ENCODE measurements at regions not wholly inside any gene's neighbourhood (a gene's known extent, or its start where the extent isn't known, plus 50 kb on each side); places are given as distances from the start of the nearest gene placed in this dataset.

GRCh38 chrX:4682636-4683035, 969.2 kb upstream of the PRKX start (continued):
- no peak for TF ChIP-seq TP53 (CRISPR knock-in tag; IDR thresholded peaks at IDR 0.05)
- no peak for TF ChIP-seq CBX8 (IDR thresholded peaks at IDR 0.05)

GRCh38 chrX:4675686-4676300, 962.3 kb upstream of the PRKX start:
- FAIRE-seq (no peak), DNase-seq (ENCODE audit: low read depth in 1 of 2, low spot score in 1 of 2) (no peak), ATAC-seq (no peak)
- H3K4me2 ChIP-seq: no peak overlapping the region
- 23% methylated on average over 4 of the region's 4 CpGs for WGBS (ENCODE audit: missing lambda C conversion rate)
- no peak overlapping the region for H3K27ac ChIP-seq
- no peaks in the 10 kb centered on the region for H3K4me1 ChIP-seq
- TF ChIP-seq KDM5A (IDR thresholded peaks at IDR 0.05) (no peak), RCOR1 (IDR thresholded peaks at IDR 0.05; ENCODE audit: low read depth, low read length) (no peak), RNF2 (IDR thresholded peaks at IDR 0.05; ENCODE audit: borderline replicate concordance, low read depth) (no peak)
- ChIA-PET POLR2A (no interaction called here), CTCF (no interaction called here)
- H3K9me3 ChIP-seq: no peaks in the 10 kb centered on the region
- no peak overlapping the region for H3K4me3 ChIP-seq

DNA sequence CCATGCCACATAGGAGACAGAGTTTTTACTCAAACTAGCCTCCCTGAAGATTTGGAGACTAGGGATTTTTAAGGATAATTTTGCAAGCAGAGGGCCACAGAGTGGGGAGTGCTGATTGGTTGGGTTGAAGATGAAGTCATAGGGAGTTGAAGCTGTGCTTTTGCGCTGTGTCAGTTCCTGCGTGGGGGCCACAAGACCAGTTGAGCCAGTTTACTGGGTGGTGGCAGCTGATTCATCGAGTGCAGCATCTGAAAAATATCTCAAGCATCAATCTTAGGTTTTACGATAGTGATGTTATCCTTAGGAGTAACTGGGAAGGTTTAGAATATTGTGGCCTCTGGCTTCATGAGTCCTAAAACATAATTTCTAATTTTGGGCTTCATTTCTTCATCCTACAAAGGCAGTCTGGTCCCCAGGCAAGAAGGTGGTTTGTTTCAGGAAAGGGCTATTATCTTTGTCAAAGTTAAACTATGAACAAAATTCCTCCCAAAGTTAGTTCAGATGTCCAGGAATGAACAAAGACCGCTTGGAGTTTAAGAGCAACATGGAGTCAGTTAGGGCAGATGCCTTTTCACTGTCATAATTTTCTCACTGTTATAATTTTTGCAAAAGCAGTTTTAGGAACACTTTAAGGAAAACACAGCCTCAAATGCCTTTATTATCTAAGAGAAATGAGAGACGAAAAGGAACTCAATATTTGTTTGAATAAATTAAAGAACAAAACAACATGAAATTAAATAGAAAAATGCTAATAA, 960.8 kb upstream of the PRKX start:
- 0 out of 3 replicates have a peak, but pooled peaks cover 5% of the 10 kb centered on the region for H3K4me1 ChIP-seq

More for the DNA sequence above, 960.8 kb upstream of the PRKX start:
- DNase-seq (ENCODE audit: low read depth in 1 of 2, low spot score in 1 of 2): no peak
- ATAC-seq: no peak
- WGBS (ENCODE audit: missing lambda C conversion rate): 65% methylated on average over 6 of the region's 6 CpGs
- TF ChIP-seq REST (IDR thresholded peaks at IDR 0.05): no peak
- TF ChIP-seq FOSB (CRISPR knock-in tag; IDR thresholded peaks at IDR 0.05): no peak
- TF ChIP-seq, protein P1, sequence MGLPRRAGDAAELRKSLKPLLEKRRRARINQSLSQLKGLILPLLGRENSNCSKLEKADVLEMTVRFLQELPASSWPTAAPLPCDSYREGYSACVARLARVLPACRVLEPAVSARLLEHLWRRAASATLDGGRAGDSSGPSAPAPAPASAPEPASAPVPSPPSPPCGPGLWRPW (IDR thresholded peaks at IDR 0.05): no peak
- no peak for TF ChIP-seq MAZ (IDR thresholded peaks at IDR 0.05; ENCODE audit: borderline replicate concordance, low read depth, low read length)
- TF ChIP-seq NR3C1 (IDR thresholded peaks at IDR 0.05): no peak
- no peak for TF ChIP-seq GATA3 (IDR thresholded peaks at IDR 0.05; ENCODE audit: borderline replicate concordance)
- TF ChIP-seq, protein P2, sequence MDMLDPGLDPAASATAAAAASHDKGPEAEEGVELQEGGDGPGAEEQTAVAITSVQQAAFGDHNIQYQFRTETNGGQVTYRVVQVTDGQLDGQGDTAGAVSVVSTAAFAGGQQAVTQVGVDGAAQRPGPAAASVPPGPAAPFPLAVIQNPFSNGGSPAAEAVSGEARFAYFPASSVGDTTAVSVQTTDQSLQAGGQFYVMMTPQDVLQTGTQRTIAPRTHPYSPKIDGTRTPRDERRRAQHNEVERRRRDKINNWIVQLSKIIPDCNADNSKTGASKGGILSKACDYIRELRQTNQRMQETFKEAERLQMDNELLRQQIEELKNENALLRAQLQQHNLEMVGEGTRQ (IDR thresholded peaks at IDR 0.05): no peak
- no peak for TF ChIP-seq ZSCAN20 (CRISPR knock-in tag; IDR thresholded peaks at IDR 0.05)
- no peak for TF ChIP-seq CTCF (IDR thresholded peaks at IDR 0.05)
- TF ChIP-seq FOSL2 (IDR thresholded peaks at IDR 0.05): no peak
- no peak for TF ChIP-seq FOSL2 (CRISPR knock-in tag; IDR thresholded peaks at IDR 0.05)
- TF ChIP-seq HDAC2 (IDR thresholded peaks at IDR 0.05): no peak
- TF ChIP-seq RARB (CRISPR knock-in tag; IDR thresholded peaks at IDR 0.05): no peak
- no peak for TF ChIP-seq EHMT2 (IDR thresholded peaks at IDR 0.05; ENCODE audit: low read depth)
- TF ChIP-seq RNF2 (IDR thresholded peaks at IDR 0.05; ENCODE audit: borderline replicate concordance, low read depth): no peak
- no peak for TF ChIP-seq TP53 (CRISPR knock-in tag; IDR thresholded peaks at IDR 0.05)
- H3K9me3 ChIP-seq: no peaks in the 10 kb centered on the region
- H3K4me3 ChIP-seq: no peak overlapping the region
- H3K4me2 ChIP-seq: no peak overlapping the region
- no peak overlapping the region for H3K27ac ChIP-seq
- ChIA-PET POLR2A (no interaction called here), CTCF (no interaction called here)
- FAIRE-seq: no peak

All from A549 (cell line).